HUES64 (cell line): ENCODE measurements at regions not wholly inside any gene's neighbourhood (a gene's known extent, or its start where the extent isn't known, plus 50 kb on each side); places are given as distances from the start of the nearest gene placed in this dataset.
"Not testable (repeated sequence)": the region's sequence is repeated elsewhere in the genome, so short reads cannot be mapped to it uniquely, and the experiment has no call there.

Experiments
- H3K27ac ChIP-seq: 2 replicates; pipeline ENCODE4 v1.7.0; 2013; ENCODE audit warnings: low read depth, low read length, inconsistent platforms
- H3K27me3 ChIP-seq: 2 replicates; pipeline ENCODE4 v1.6.1; 2013; ENCODE audit warnings: mild to moderate bottlenecking, low read length; ENCODE audit not compliant: insufficient read depth
- H3K36me3 ChIP-seq: 2 replicates; pipeline ENCODE4 v1.6.1; 2013; ENCODE audit warnings: mild to moderate bottlenecking, low read length; ENCODE audit not compliant: insufficient read depth
- H3K4me1 ChIP-seq: 2 replicates; pipeline ENCODE4 v1.6.1; 2013; ENCODE audit warnings: mild to moderate bottlenecking, low read length, moderate library complexity; ENCODE audit not compliant: insufficient read depth
- H3K4me3 ChIP-seq: 2 replicates; pipeline ENCODE4 v1.5.1; 2013; ENCODE audit warnings: mild to moderate bottlenecking, low read length, moderate library complexity
- H3K9ac ChIP-seq: 2 replicates; pipeline ENCODE4 v1.6.1; 2013; ENCODE audit warnings: mild to moderate bottlenecking, low read depth, low read length
- H3K9me3 ChIP-seq: 2 replicates; pipeline ENCODE4 v1.6.1; 2013; ENCODE audit warnings: low read depth, low read length; ENCODE audit not compliant: insufficient read depth
- WGBS: fragments of 150-250, 120-280 bp; methylation state at CpG from one replicate; pipeline ENCODE4 v1.1.7; 2013; ENCODE audit warnings: missing lambda C conversion rate; 5-methylcytosine and 5-hydroxymethylcytosine counted together

- H3K27me3 ChIP-seq = no peaks in the 10 kb centered on the region
- no peaks in the 10 kb centered on the region for H3K9me3 ChIP-seq
- 89% methylated on average over 3 of the region's 3 CpGs for WGBS
- no peak overlapping the region for H3K27ac ChIP-seq
- H3K4me3 ChIP-seq = no peak overlapping the region
- H3K9ac ChIP-seq = no peak overlapping the region
- no peaks in the 10 kb centered on the region for H3K36me3 ChIP-seq
- no peaks in the 10 kb centered on the region for H3K4me1 ChIP-seq
Measured at GRCh38 chr9:22838266-22838665, 391.6 kb downstream of the DMRTA1 start.

GRCh38 chr9:22840641-22841040 lies 394.0 kb downstream of the DMRTA1 start:
- Histone ChIP-seq H3K9me3 (peaks cover 23% of the 10 kb centered on the region), H3K4me1 (no peaks in the 10 kb centered on the region), H3K27ac (no peak overlapping the region), H3K4me3 (no peak overlapping the region), H3K27me3 (no peaks in the 10 kb centered on the region), H3K9ac (no peak overlapping the region), H3K36me3 (peaks cover 4% of the 10 kb centered on the region; the same call in 1 of the 2 replicates)

GRCh38 chr9:22845243-22845642 lies 398.6 kb downstream of the DMRTA1 start:
- H3K4me1 ChIP-seq, H3K36me3 ChIP-seq, H3K9ac ChIP-seq, H3K27me3 ChIP-seq, H3K27ac ChIP-seq, H3K4me3 ChIP-seq: not testable (repeated sequence)
- H3K9me3 ChIP-seq = peaks cover 45% of the 10 kb centered on the region
- WGBS = 96% methylated on average over 1 of the region's 1 CpG

- Histone ChIP-seq H3K27ac (no peak overlapping the region), H3K4me1 (peaks cover 7% of the 10 kb centered on the region; the same call in 1 of the 2 replicates), H3K36me3 (no peaks in the 10 kb centered on the region), H3K9ac (no peak overlapping the region), H3K27me3 (no peaks in the 10 kb centered on the region), H3K9me3 (0 out of 2 replicates have a peak, but pooled peaks cover 5% of the 10 kb centered on the region), H3K4me3 (no peak overlapping the region)
Measured at GRCh38 chr9:22855980-22856379, 409.4 kb downstream of the DMRTA1 start.

- no peaks in the 10 kb centered on the region for H3K27me3 ChIP-seq
- WGBS = 100% methylated on average over 1 of the region's 1 CpG
- H3K9me3 ChIP-seq = 0 out of 2 replicates have a peak, but pooled peaks cover 5% of the 10 kb centered on the region
- H3K9ac ChIP-seq = no peak overlapping the region
- peaks cover 7% of the 10 kb centered on the region; the same call in 1 of the 2 replicates for H3K4me1 ChIP-seq
- no peak overlapping the region for H3K27ac ChIP-seq
- no peak overlapping the region for H3K4me3 ChIP-seq
- H3K36me3 ChIP-seq = no peaks in the 10 kb centered on the region
Measured at GRCh38 chr9:22857316-22857715, 410.7 kb downstream of the DMRTA1 start.

GRCh38 chr9:22863106-22863505 lies 416.5 kb downstream of the DMRTA1 start:
- Histone ChIP-seq H3K9me3 (0 out of 2 replicates have a peak, but pooled peaks cover 5% of the 10 kb centered on the region), H3K9ac (no peak overlapping the region), H3K27me3 (no peaks in the 10 kb centered on the region), H3K4me1 (no peaks in the 10 kb centered on the region), H3K36me3 (no peaks in the 10 kb centered on the region), H3K27ac (no peak overlapping the region), H3K4me3 (no peak overlapping the region)
- WGBS = 94% methylated on average over 25 of the region's 25 CpGs

- 88% methylated on average over 1 of the region's 1 CpG for WGBS
- Histone ChIP-seq H3K27me3 (no peaks in the 10 kb centered on the region), H3K4me1 (no peaks in the 10 kb centered on the region), H3K27ac (no peak overlapping the region), H3K4me3 (no peak overlapping the region), H3K36me3 (no peaks in the 10 kb centered on the region), H3K9ac (no peak overlapping the region), H3K9me3 (0 out of 2 replicates have a peak, but pooled peaks cover 5% of the 10 kb centered on the region)
Measured at GRCh38 chr9:22863736-22864135, 417.1 kb downstream of the DMRTA1 start.

GRCh38 chr9:22893196-22893843 lies 446.7 kb downstream of the DMRTA1 start:
- WGBS = 94% methylated on average over 2 of the region's 4 CpGs
- Histone ChIP-seq H3K4me3 (no peak overlapping the region), H3K4me1 (no peaks in the 10 kb centered on the region; the same call in 1 of the 2 replicates), H3K9ac (no peak overlapping the region), H3K36me3 (no peaks in the 10 kb centered on the region), H3K27me3 (no peaks in the 10 kb centered on the region), H3K9me3 (no peaks in the 10 kb centered on the region), H3K27ac (no peak overlapping the region)

- H3K9ac ChIP-seq = no peak overlapping the region
- no peaks in the 10 kb centered on the region for H3K9me3 ChIP-seq
- no peak overlapping the region for H3K27ac ChIP-seq
- peaks cover 11% of the 10 kb centered on the region for H3K4me1 ChIP-seq
- WGBS = 100% methylated on average over 3 of the region's 4 CpGs
- no peaks in the 10 kb centered on the region for H3K36me3 ChIP-seq
- no peak overlapping the region for H3K4me3 ChIP-seq
- H3K27me3 ChIP-seq = no peaks in the 10 kb centered on the region
Measured at GRCh38 chr9:22898591-22898990, 452.0 kb downstream of the DMRTA1 start.

GRCh38 chr9:22911632-22912031 lies 465.0 kb downstream of the DMRTA1 start:
- Histone ChIP-seq H3K4me3 (no peak overlapping the region), H3K9ac (no peak overlapping the region), H3K4me1 (peaks cover 24% of the 10 kb centered on the region), H3K27ac (no peak overlapping the region), H3K36me3 (no peaks in the 10 kb centered on the region), H3K9me3 (no peaks in the 10 kb centered on the region), H3K27me3 (no peaks in the 10 kb centered on the region)
- 55% methylated on average over 1 of the region's 1 CpG for WGBS

- no peaks in the 10 kb centered on the region for H3K36me3 ChIP-seq
- H3K27me3 ChIP-seq = no peaks in the 10 kb centered on the region
- peaks cover 24% of the 10 kb centered on the region for H3K4me1 ChIP-seq
- H3K4me3 ChIP-seq = no peak overlapping the region
- WGBS = 96% methylated on average over 3 of the region's 4 CpGs
- no peak overlapping the region for H3K9ac ChIP-seq
- H3K27ac ChIP-seq = no peak overlapping the region
- no peaks in the 10 kb centered on the region for H3K9me3 ChIP-seq
Measured at GRCh38 chr9:22913026-22913425, 466.4 kb downstream of the DMRTA1 start.

GRCh38 chr9:22913518-22913917 lies 466.9 kb downstream of the DMRTA1 start:
- 85% methylated on average over 4 of the region's 4 CpGs for WGBS

More at GRCh38 chr9:22913518-22913917, 466.9 kb downstream of the DMRTA1 start:
- no peaks in the 10 kb centered on the region for H3K9me3 ChIP-seq
- H3K27me3 ChIP-seq = no peaks in the 10 kb centered on the region
- no peaks in the 10 kb centered on the region for H3K36me3 ChIP-seq
- no peak overlapping the region for H3K9ac ChIP-seq
- peaks cover 24% of the 10 kb centered on the region for H3K4me1 ChIP-seq
- no peak overlapping the region for H3K4me3 ChIP-seq
- H3K27ac ChIP-seq = no peak overlapping the region
